ENCODE measurements at regions not wholly inside any gene's neighbourhood (a gene's known extent, or its start where the extent isn't known, plus 50 kb on each side); places are given as distances from the start of the nearest gene placed in this dataset.
"Not testable (repeated sequence)": the region's sequence is repeated elsewhere in the genome, so short reads cannot be mapped to it uniquely, and the experiment has no call there.

GRCh38 chr19:56980906-56981305 lies 138.9 kb upstream of the USP29 start:
- TF ChIP-seq CTCF (IDR thresholded peaks at IDR 0.05; ENCODE audit: low read depth, low read length) = no peak
- Histone ChIP-seq H3K36me3 (no peaks in the 10 kb centered on the region), H3K4me3 (ENCODE audit: low read depth, low read length) (no peak overlapping the region), H3K4me1 (no peaks in the 10 kb centered on the region), H3K9me3 (no peaks in the 10 kb centered on the region; the same call in none of the 2 replicates), H3K27me3 (no peaks in the 10 kb centered on the region)
- DNase-seq = no peak

- not testable (repeated sequence) for DNase-seq; H3K4me1 ChIP-seq; H3K27me3 ChIP-seq; H3K4me3 ChIP-seq (ENCODE audit: low read depth, low read length); H3K9me3 ChIP-seq; H3K36me3 ChIP-seq
Observed at GRCh38 chr19:56981440-56981839, 138.3 kb upstream of the USP29 start.

GRCh38 chr19:56983171-56983570 lies 136.6 kb upstream of the USP29 start:
- no peak for DNase-seq
- H3K9me3 ChIP-seq = no peaks in the 10 kb centered on the region; the same call in none of the 2 replicates
- TF ChIP-seq CTCF (IDR thresholded peaks at IDR 0.05; ENCODE audit: low read depth, low read length) = no peak

GRCh38 chr19:56983804-56984203 lies 136.0 kb upstream of the USP29 start:
- Histone ChIP-seq H3K4me1 (no peaks in the 10 kb centered on the region), H3K9me3 (no peaks in the 10 kb centered on the region; the same call in none of the 2 replicates), H3K27me3 (no peaks in the 10 kb centered on the region), H3K36me3 (no peaks in the 10 kb centered on the region), H3K4me3 (ENCODE audit: low read depth, low read length) (no peak overlapping the region)
- TF ChIP-seq CTCF (IDR thresholded peaks at IDR 0.05; ENCODE audit: low read depth, low read length) = no peak
- no peak for DNase-seq

More at GRCh38 chr19:56983171-56983570, 136.6 kb upstream of the USP29 start:
- H3K27me3 ChIP-seq = no peaks in the 10 kb centered on the region
- H3K4me3 ChIP-seq (ENCODE audit: low read depth, low read length) = no peak overlapping the region
- no peaks in the 10 kb centered on the region for H3K36me3 ChIP-seq
- H3K4me1 ChIP-seq = no peaks in the 10 kb centered on the region

GRCh38 chr19:56986386-56986785 lies 133.4 kb upstream of the USP29 start:
- Histone ChIP-seq H3K4me1 (no peaks in the 10 kb centered on the region), H3K36me3 (no peaks in the 10 kb centered on the region), H3K9me3 (no peaks in the 10 kb centered on the region; the same call in none of the 2 replicates), H3K4me3 (ENCODE audit: low read depth, low read length) (no peak overlapping the region), H3K27me3 (no peaks in the 10 kb centered on the region)
- TF ChIP-seq CTCF (IDR thresholded peaks at IDR 0.05; ENCODE audit: low read depth, low read length) = no peak
- no peak for DNase-seq

GRCh38 chr19:56987184-56987583 lies 132.6 kb upstream of the USP29 start:
- DNase-seq = no peak
- no peaks in the 10 kb centered on the region; the same call in none of the 2 replicates for H3K9me3 ChIP-seq
- no peaks in the 10 kb centered on the region for H3K36me3 ChIP-seq
- no peak for TF ChIP-seq CTCF (IDR thresholded peaks at IDR 0.05; ENCODE audit: low read depth, low read length)
- no peak overlapping the region for H3K4me3 ChIP-seq (ENCODE audit: low read depth, low read length)
- no peaks in the 10 kb centered on the region for H3K4me1 ChIP-seq
- no peaks in the 10 kb centered on the region for H3K27me3 ChIP-seq

- Histone ChIP-seq H3K9me3 (no peaks in the 10 kb centered on the region; the same call in none of the 2 replicates), H3K4me1 (no peaks in the 10 kb centered on the region), H3K27me3 (no peaks in the 10 kb centered on the region), H3K36me3 (no peaks in the 10 kb centered on the region), H3K4me3 (ENCODE audit: low read depth, low read length) (no peak overlapping the region)
- TF ChIP-seq CTCF (IDR thresholded peaks at IDR 0.05; ENCODE audit: low read depth, low read length) = no peak
- no peak for DNase-seq
Observed at GRCh38 chr19:56988299-56988698, 131.5 kb upstream of the USP29 start.
